ENCODE measurements at regions not wholly inside any gene's neighbourhood (a gene's known extent, or its start where the extent isn't known, plus 50 kb on each side); places are given as distances from the start of the nearest gene placed in this dataset.

GRCh38 chrX:58051346-58051745 lies 141.1 kb upstream of the ZXDA start:
- DNase-seq (ENCODE audit: low read depth) = no peak

DNA sequence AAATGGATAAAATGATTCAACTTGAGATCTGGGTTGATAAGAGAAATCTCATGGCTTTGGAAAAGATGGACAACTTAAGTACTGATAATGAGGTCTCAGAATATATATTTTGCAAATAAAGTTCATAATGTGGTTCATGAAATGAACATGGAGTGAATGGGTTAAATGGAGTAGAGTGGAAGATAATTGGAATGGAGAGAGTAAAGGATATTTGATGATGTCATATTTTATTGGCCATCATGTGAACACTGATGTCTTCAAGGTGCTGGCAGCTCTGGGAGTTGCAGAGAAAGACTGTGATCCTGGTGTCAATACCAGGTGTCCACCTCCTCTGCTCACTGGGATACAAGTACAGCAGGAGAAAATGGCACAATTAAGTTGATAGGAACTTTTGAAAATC lies 133.9 kb upstream of the ZXDA start:
- DNase-seq (ENCODE audit: low read depth) = no peak

DNA sequence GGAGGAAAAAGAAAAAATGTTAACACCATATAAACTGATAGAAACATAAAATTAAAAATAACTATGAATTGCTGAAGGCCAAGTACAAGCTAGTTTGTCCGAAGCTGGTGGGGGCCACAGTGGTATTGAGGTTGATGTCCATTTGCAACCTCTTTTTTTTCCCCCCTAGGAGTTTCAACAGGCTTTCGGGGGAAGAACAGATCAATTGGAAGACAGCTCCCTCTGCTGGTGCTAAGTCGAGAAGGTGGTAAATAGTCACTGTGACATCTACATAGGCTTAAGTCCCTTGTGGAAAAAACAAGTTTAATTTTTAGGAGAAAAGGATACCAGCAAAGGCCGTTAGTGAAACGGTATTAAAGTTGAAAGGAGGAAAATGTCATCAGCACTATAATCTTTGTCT lies 115.7 kb upstream of the ZXDA start:
- DNase-seq (ENCODE audit: low read depth) = peak; percentile 1

DNA sequence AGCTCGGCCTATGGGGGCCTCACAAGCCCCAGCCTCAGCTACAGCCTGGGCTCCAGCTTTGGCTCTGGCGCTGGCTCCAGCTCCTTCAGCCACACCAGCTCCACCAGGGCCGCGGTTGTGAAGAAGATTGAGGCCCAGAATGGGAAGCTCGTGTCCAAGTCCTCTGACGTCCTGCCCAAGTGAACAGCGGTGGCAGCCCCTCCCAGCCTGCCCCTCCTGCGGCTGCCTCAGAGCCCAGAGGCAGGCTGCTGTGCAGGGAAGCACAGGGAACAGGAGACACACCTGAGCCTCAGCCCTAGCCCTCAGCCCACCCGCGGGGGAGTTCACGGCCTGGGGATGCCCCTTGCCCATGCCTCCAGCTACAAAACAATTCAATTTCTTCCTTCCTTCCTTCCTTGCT lies 75.7 kb upstream of the ZXDA start:
- DNase-seq (ENCODE audit: low read depth) = no peak

DNA sequence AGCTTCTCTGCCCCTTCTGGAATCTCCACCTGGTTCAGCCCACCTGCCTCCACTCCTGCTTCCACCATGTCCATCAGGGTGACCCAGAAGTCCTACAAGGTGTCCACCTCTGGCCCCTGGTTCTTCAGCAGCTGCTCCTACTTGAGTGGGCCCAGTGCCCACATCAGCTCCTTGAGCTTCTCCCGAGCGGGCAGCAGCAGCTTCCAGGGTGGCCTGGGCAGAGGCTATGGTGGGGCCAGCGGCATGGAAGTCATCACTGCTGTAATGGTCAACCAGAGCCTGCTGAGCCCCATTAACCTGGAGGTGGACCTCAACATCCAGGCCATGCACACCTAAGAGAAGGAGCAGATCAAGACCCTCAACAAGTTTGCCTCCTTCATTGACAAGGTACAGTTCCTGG lies 74.4 kb upstream of the ZXDA start:
- DNase-seq (ENCODE audit: low read depth) = no peak

DNA sequence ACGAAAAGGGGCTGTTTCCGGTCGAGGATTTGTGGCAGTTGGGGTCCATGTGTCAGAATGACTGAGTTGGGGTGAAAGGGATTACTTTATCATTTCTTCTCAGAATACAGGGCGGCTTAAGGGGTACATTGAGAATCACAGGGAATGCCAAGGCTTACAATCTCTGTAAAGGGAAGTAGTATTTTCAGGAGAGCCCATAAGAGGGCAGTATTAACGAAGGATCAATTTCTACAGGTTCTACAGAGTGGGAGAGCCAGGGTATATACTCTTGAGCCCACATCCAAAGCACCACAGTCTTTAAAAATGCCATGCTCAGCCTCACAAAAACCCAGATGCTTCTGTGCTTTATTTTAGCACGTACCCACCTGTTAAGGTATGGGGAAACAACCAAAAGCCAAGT lies 67.7 kb upstream of the ZXDA start:
- DNase-seq (ENCODE audit: low read depth) = no peak

- peak; percentile 0 for DNase-seq (ENCODE audit: low read depth)
Observed at GRCh38 chrX:57964975-57965374, 54.7 kb upstream of the ZXDA start.

All from amniotic epithelial cell (primary cell).